Large intestine (tissue), 3 donors: ENCODE measurements at regions not wholly inside any gene's neighbourhood (a gene's known extent, or its start where the extent isn't known, plus 50 kb on each side); places are given as distances from the start of the nearest gene placed in this dataset.

ENCODE experiments used
- DNase-seq, 2 donors: peaks; one replicate each; pipeline versions ENCODE4 v3.0.0 to v3.0.0-alpha.2; 2013
- H3K27ac ChIP-seq: one replicate; pipeline ENCODE4 v1.5.1; 2013; ENCODE audit warnings: low read length
- H3K27me3 ChIP-seq: 2 replicates; pipeline ENCODE4 v1.6.1; 2013; ENCODE audit warnings: low read length; ENCODE audit not compliant: control insufficient read depth, insufficient read depth
- H3K36me3 ChIP-seq: 2 replicates; pipeline ENCODE4 v1.6.1; 2013; ENCODE audit warnings: low read length; ENCODE audit not compliant: control insufficient read depth, insufficient read depth
- H3K4me1 ChIP-seq: one replicate; pipeline ENCODE4 v1.6.1; 2013; ENCODE audit warnings: low read length; ENCODE audit not compliant: control insufficient read depth, insufficient read depth
- H3K4me3 ChIP-seq: one replicate; pipeline ENCODE4 v1.5.1; 2013; ENCODE audit warnings: low read length
- H3K9me3 ChIP-seq: one replicate; pipeline ENCODE4 v1.6.1; 2013; ENCODE audit warnings: mild to moderate bottlenecking, low read depth, low read length, moderate library complexity; ENCODE audit not compliant: control insufficient read depth
- WGBS: methylation state at CpG from one replicate; pipeline ENCODE4 v1.1.5; 2013; ENCODE audit warnings: low lambda C conversion rate; ENCODE audit not compliant: insufficient coverage; 5-methylcytosine and 5-hydroxymethylcytosine counted together

DNA sequence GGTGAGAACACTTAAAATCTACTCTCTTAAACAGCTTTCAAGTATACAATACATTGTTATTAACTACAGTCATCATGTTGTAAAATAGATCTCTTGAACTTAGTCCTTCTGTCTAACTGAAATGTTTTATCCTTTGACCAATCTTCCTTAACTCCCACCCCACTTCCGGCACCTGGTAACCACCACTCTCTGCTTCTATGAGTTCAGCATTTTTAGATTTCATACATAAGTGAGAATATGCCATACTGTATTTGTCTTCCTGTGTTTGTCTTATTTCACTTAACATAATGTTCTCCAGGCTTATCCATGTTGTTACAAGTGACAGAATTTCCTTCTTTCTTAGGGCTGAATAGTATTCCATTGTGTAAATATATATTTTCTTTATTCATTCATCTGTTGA lies 144.1 kb upstream of the TRPC4 start:
- DNase-seq, result no peak
- Histone ChIP-seq H3K4me3 (no peak overlapping the region), H3K4me1 (no peaks in the 10 kb centered on the region), H3K27ac (no peak overlapping the region), H3K27me3 (no peaks in the 10 kb centered on the region), H3K9me3 (peaks cover 4% of the 10 kb centered on the region), H3K36me3 (no peaks in the 10 kb centered on the region)
- 91% methylated on average over 1 of the region's 1 CpG for WGBS

DNA sequence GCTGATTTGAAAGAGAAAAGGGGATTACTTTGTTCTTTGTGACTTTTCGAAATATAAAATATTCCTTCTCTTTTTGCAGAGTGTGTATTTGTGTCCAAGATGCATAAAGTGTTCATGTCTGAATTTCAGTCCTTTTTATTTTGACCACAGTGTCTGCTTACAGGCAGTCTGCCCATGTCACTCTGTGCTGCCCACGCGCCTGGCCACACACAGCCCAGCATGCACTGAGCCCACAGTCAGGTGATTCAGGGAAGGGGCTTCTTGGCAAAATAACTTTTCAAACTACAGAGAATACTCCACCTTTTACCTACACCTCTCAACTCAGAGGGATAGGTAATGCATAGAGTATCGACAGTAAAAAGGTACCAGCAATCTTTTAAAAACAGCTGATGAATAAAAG lies 142.5 kb upstream of the TRPC4 start:
- Histone ChIP-seq H3K4me3 (no peak overlapping the region), H3K9me3 (no peaks in the 10 kb centered on the region), H3K36me3 (no peaks in the 10 kb centered on the region), H3K27me3 (no peaks in the 10 kb centered on the region), H3K4me1 (no peaks in the 10 kb centered on the region), H3K27ac (no peak overlapping the region)
- 100% methylated on average over 1 of the region's 4 CpGs for WGBS
- no peak for DNase-seq

DNA sequence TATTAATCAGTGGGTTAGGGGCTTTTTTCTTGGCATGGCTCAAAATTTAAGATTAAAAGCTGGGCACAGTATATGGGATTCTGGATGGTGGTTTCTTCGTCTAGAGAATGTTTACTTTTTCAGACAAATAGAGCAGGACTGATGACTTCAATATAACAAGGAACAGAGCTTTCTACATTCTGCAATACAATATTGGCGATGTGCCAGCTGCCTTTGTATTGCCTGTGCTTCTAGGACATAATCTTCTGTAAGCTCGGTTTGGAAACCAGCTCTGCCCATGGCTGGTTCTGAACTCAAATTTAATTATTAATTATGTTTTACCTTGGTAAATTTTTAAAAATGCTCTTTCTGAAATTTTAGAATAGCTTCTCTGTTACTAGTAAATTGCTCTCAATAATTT lies 139.1 kb upstream of the TRPC4 start:
- Histone ChIP-seq H3K27me3 (no peaks in the 10 kb centered on the region), H3K9me3 (no peaks in the 10 kb centered on the region), H3K36me3 (no peaks in the 10 kb centered on the region), H3K27ac (no peak overlapping the region), H3K4me1 (no peaks in the 10 kb centered on the region), H3K4me3 (no peak overlapping the region)
- peak; percentile 7 to 11 for DNase-seq
- WGBS, result no CpG with 5 or more reads among the region's 3 CpGs

DNA sequence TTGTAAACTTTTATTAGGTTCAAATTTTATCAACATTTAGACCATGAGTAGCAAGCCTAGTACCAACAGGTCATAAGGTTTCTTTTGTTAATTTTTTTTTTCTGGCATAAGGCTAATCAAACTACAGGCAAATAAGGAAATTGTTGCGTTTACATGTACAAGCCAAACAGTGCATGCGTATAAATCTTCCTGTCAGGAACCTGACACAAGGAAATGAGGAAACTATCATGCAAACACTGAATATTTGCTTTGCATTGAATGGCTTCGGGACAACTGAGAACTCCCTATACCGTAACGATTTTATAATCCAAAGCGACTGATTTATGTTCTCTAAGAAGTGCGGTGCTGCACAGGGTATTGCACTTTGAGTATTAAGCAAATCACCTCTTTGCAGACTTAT lies 133.0 kb upstream of the TRPC4 start:
- Histone ChIP-seq H3K9me3 (no peaks in the 10 kb centered on the region), H3K27ac (no peak overlapping the region), H3K4me3 (no peak overlapping the region), H3K36me3 (no peaks in the 10 kb centered on the region), H3K27me3 (no peaks in the 10 kb centered on the region), H3K4me1 (peaks cover 3% of the 10 kb centered on the region)
- DNase-seq, result peak in 1 of 2 donors; percentile 43
- WGBS, result 28% methylated on average over 2 of the region's 7 CpGs

DNA sequence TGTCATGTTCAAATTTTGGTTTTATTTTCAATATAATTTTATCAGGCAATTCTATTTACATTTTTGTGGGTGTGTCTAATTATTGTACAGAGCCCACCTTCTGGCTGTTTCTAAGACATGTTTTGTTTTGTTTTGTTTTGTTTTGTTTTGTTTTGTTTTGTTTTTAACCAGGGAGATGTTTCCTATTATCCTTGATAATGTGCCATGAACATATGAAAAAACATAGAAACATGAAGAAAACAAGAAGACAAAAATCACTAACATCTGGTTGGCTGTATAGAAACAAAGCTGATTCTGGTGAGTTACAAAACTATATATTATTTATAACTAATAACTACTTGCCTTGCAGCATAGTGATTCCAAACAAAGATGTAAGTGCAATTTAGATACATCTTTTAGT lies 128.1 kb upstream of the TRPC4 start:
- Histone ChIP-seq H3K4me3 (no peak overlapping the region), H3K9me3 (no peaks in the 10 kb centered on the region)

DNA sequence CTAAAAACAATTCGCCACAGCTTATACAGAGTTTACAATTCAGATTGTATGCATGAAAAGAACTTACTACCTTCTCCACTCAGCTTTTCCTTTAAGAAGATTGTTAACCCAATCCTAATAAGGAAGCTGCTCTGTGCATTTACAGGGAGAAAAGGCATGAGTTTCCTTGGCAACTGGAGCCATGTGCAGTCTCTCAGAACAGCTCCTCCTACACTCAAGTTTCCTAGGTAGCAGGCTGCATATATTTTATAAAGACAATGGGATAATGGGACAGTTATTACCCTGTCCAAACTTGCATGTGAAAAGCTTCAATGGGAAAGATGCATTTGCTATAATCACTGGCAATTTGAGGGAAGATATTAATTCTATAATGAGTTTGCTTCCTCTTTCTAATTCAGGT lies 125.5 kb upstream of the TRPC4 start:
- no peak overlapping the region for H3K27ac ChIP-seq
- DNase-seq, result peak in 1 of 2 donors; percentile 8
- H3K4me1 ChIP-seq, result no peaks in the 10 kb centered on the region
- no peaks in the 10 kb centered on the region for H3K36me3 ChIP-seq
- no peaks in the 10 kb centered on the region for H3K9me3 ChIP-seq
- no peak overlapping the region for H3K4me3 ChIP-seq
- no peaks in the 10 kb centered on the region for H3K27me3 ChIP-seq
- 0% methylated on average over 1 of the region's 1 CpG for WGBS

More for the DNA sequence above, 128.1 kb upstream of the TRPC4 start:
- no peak for DNase-seq
- no peak overlapping the region for H3K27ac ChIP-seq
- H3K27me3 ChIP-seq, result no peaks in the 10 kb centered on the region
- H3K36me3 ChIP-seq, result no peaks in the 10 kb centered on the region
- no peaks in the 10 kb centered on the region for H3K4me1 ChIP-seq

DNA sequence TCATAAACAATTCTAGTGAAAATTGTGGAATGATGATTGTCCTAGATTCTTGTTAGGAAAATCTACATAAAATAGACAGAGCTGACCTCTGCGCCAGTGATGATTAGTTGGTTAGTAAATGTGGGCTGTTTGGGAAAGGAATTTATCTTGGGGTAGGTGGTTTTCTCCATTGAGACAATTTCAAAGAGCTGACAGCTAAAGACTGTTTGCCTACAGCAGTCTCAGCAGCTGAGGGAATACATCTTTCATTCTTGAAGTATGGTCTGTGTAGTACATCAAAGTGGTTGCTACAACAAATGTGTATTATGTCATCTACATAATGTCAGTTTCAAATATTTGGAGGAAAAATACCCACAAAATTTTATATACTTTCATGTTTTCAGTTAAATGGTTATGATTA lies 117.2 kb upstream of the TRPC4 start:
- H3K4me3 ChIP-seq, result no peak overlapping the region
- H3K27ac ChIP-seq, result no peak overlapping the region
- no peak for DNase-seq
- no CpG with 5 or more reads among the region's 1 CpG for WGBS
- H3K36me3 ChIP-seq, result no peaks in the 10 kb centered on the region
- no peaks in the 10 kb centered on the region for H3K27me3 ChIP-seq
- H3K4me1 ChIP-seq, result no peaks in the 10 kb centered on the region
- H3K9me3 ChIP-seq, result no peaks in the 10 kb centered on the region

DNA sequence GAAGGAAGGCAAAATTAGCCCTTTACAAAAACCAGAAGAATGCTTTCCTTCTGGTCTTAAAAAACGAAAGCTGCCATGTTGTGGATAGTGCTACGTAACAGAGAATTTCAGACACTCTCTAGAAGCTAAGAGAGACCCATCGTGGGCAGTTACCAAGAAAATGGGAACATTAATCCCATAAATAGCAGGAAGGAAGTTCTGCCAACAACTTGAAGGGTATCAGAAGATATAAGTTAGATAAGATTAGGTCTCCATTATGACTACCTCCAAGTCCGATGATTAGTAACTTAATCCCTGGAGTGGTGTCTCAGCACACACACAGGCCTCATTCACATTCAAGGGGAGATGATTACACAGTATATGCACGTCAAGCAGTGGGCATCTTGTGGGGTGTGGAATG lies 115.7 kb upstream of the TRPC4 start:
- no peak overlapping the region for H3K4me3 ChIP-seq
- DNase-seq, result no peak
- no peak overlapping the region for H3K27ac ChIP-seq
- no peaks in the 10 kb centered on the region for H3K4me1 ChIP-seq
- H3K27me3 ChIP-seq, result no peaks in the 10 kb centered on the region
- 100% methylated on average over 1 of the region's 5 CpGs for WGBS
- no peaks in the 10 kb centered on the region for H3K9me3 ChIP-seq
- H3K36me3 ChIP-seq, result no peaks in the 10 kb centered on the region

DNA sequence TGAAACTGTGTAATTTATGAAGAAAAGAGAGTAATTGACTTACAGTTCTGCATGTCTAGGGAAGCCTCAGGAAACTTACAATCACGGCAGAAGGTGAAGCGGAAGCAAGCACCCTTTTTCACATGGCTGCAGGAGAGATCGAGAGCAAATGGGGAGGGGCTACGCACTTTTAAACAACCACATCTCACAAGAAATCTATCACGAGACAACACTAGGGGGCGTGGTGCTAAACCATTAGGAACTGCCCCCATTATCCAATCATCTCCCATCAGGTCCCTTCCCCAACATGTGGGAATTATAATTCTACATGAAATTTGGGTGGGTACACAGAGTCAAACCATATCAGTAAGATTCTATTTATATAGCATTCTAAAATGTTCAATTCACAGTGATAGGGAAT lies 114.8 kb upstream of the TRPC4 start:
- no peak for DNase-seq
- H3K27ac ChIP-seq, result no peak overlapping the region
- no peaks in the 10 kb centered on the region for H3K36me3 ChIP-seq
- WGBS, result no CpG with 5 or more reads among the region's 6 CpGs
- H3K9me3 ChIP-seq, result no peaks in the 10 kb centered on the region
- no peak overlapping the region for H3K4me3 ChIP-seq
- no peaks in the 10 kb centered on the region for H3K4me1 ChIP-seq
- H3K27me3 ChIP-seq, result no peaks in the 10 kb centered on the region

DNA sequence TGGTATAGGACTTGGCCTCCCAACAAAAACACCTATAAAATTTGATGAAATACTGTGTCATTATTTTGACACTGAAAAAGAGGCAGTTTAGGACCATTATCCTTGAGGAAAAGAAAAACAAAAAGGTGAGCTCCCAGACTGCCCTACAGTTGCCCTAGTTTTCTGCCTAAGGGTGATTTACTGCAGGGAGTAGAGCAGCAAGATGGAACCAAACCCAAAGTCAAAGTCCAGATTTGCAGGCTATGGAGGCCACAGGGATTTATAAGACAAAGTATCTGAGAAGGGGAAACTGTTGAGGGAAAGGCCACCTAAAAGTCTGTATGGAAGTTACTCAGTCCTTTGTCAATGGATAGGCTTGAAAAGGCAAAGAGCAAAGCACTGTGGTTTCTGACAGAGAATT lies 112.4 kb upstream of the TRPC4 start:
- no peak overlapping the region for H3K27ac ChIP-seq
- H3K4me3 ChIP-seq, result no peak overlapping the region
- H3K4me1 ChIP-seq, result no peaks in the 10 kb centered on the region
- H3K9me3 ChIP-seq, result no peaks in the 10 kb centered on the region
- H3K27me3 ChIP-seq, result no peaks in the 10 kb centered on the region
- peak in 1 of 2 donors; percentile 5 for DNase-seq
- no peaks in the 10 kb centered on the region for H3K36me3 ChIP-seq

DNA sequence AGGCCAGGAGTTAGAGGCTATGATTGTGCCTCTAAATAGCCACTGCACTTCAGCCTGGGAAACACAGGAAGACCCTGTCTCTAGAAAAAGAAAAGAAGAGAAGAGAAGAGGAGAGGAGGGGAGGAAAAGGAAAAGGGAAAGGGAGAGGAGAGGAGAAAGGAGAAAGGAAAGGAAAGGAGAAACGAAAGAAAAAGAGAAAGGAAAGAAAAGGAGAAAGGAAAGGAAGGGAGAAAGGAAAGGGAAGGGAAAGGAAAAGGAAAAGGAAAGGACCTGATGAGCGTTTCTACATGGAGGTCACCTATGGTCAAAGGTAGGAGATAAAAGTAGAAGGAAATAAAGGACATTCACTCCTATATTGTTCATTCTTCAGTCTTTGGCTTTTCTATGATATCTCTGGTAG lies 109.1 kb upstream of the TRPC4 start:
- H3K4me1 ChIP-seq, result no peaks in the 10 kb centered on the region
- H3K27me3 ChIP-seq, result no peaks in the 10 kb centered on the region
- 83% methylated on average over 2 of the region's 2 CpGs for WGBS
- no peak overlapping the region for H3K4me3 ChIP-seq
- H3K27ac ChIP-seq, result no peak overlapping the region
- H3K9me3 ChIP-seq, result no peaks in the 10 kb centered on the region
- no peaks in the 10 kb centered on the region for H3K36me3 ChIP-seq
- DNase-seq, result no peak
